LNCAP (cell line): ENCODE measurements at regions not wholly inside any gene's neighbourhood (a gene's known extent, or its start where the extent isn't known, plus 50 kb on each side); places are given as distances from the start of the nearest gene placed in this dataset.

Experiments used
- CTCF ChIP-seq: fragments of 450-650 bp; IDR thresholded peaks from 2 replicates; pipeline ENCODE4 v1.5.1; 2017; ENCODE audit warnings: mild to moderate bottlenecking

GRCh38 chr4:30436394-30436793 lies 283.8 kb upstream of the PCDH7 start:
- no peak for TF ChIP-seq CTCF

GRCh38 chr4:30437316-30437715 lies 282.9 kb upstream of the PCDH7 start:
- TF ChIP-seq CTCF = no peak

- no peak for TF ChIP-seq CTCF
Observed at GRCh38 chr4:30443289-30443688, 276.9 kb upstream of the PCDH7 start.

- TF ChIP-seq CTCF = no peak
Observed at GRCh38 chr4:30450474-30450873, 269.7 kb upstream of the PCDH7 start.

GRCh38 chr4:30454504-30454903 lies 265.7 kb upstream of the PCDH7 start:
- no peak for TF ChIP-seq CTCF

- no peak for TF ChIP-seq CTCF
Observed at GRCh38 chr4:30456716-30457115, 263.5 kb upstream of the PCDH7 start.

GRCh38 chr4:30460818-30461217 lies 259.4 kb upstream of the PCDH7 start:
- TF ChIP-seq CTCF = no peak

GRCh38 chr4:30461218-30461617 lies 259.0 kb upstream of the PCDH7 start:
- no peak for TF ChIP-seq CTCF
